ENCODE measurements at regions not wholly inside any gene's neighbourhood (a gene's known extent, or its start where the extent isn't known, plus 50 kb on each side); places are given as distances from the start of the nearest gene placed in this dataset.

DNA sequence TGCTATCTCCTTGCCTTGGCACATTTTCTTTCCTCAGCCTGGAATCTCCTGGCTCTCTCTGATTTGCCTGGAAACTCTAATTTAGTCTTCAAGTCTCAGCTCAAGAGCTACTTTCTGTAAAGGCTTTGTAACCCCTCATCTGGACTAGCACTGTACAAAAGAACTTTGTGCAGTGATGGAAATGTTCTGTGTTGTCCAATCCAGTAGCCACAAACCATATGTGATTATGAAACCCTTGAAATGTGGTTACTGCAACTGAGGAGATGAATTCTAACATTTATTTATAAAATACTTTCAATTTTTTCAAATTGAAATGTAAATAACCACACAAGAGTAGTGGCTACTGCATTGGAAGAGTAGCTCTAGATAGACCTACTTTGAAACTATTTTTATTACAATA lies 66.6 kb upstream of the HS3ST1 start:
- Mint-ChIP-seq H3K4me3 (ENCODE audit: unreplicated experiment) (no peak overlapping the region), H3K27ac (ENCODE audit: unreplicated experiment) (no peak overlapping the region), H3K27me3 (ENCODE audit: low read depth) (no peaks in the 10 kb centered on the region), H3K36me3 (ENCODE audit: low read depth) (no peaks in the 10 kb centered on the region), H3K9me3 (ENCODE audit: low read depth) (peaks cover 18% of the 10 kb centered on the region), H3K4me1 (ENCODE audit: low read depth) (peaks cover 4% of the 10 kb centered on the region)
- no peak for TF ChIP-seq CTCF (IDR thresholded peaks at IDR 0.05)
- no peak for DNase-seq (ENCODE audit: low spot score)

- H3K27ac Mint-ChIP-seq (ENCODE audit: unreplicated experiment): no peak overlapping the region
Measured at GRCh38 chr4:11494232-11494631, 65.5 kb upstream of the HS3ST1 start.

GRCh38 chr4:11489453-11490083 lies 60.9 kb upstream of the HS3ST1 start:
- no peak overlapping the region for H3K27ac Mint-ChIP-seq (ENCODE audit: unreplicated experiment)
- H3K4me1 Mint-ChIP-seq (ENCODE audit: low read depth): no peaks in the 10 kb centered on the region
- H3K36me3 Mint-ChIP-seq (ENCODE audit: low read depth): no peaks in the 10 kb centered on the region
- no peak for DNase-seq (ENCODE audit: low spot score)
- no peak overlapping the region for H3K4me3 Mint-ChIP-seq (ENCODE audit: unreplicated experiment)
- TF ChIP-seq CTCF (IDR thresholded peaks at IDR 0.05): no peak
- peaks cover 16% of the 10 kb centered on the region for H3K9me3 Mint-ChIP-seq (ENCODE audit: low read depth)
- H3K27me3 Mint-ChIP-seq (ENCODE audit: low read depth): no peaks in the 10 kb centered on the region

More at GRCh38 chr4:11494232-11494631, 65.5 kb upstream of the HS3ST1 start:
- TF ChIP-seq CTCF (IDR thresholded peaks at IDR 0.05): no peak
- H3K36me3 Mint-ChIP-seq (ENCODE audit: low read depth): no peaks in the 10 kb centered on the region
- no peak for DNase-seq (ENCODE audit: low spot score)
- peaks cover 4% of the 10 kb centered on the region for H3K4me1 Mint-ChIP-seq (ENCODE audit: low read depth)
- H3K27me3 Mint-ChIP-seq (ENCODE audit: low read depth): no peaks in the 10 kb centered on the region
- H3K9me3 Mint-ChIP-seq (ENCODE audit: low read depth): peaks cover 18% of the 10 kb centered on the region
- H3K4me3 Mint-ChIP-seq (ENCODE audit: unreplicated experiment): no peak overlapping the region

DNA sequence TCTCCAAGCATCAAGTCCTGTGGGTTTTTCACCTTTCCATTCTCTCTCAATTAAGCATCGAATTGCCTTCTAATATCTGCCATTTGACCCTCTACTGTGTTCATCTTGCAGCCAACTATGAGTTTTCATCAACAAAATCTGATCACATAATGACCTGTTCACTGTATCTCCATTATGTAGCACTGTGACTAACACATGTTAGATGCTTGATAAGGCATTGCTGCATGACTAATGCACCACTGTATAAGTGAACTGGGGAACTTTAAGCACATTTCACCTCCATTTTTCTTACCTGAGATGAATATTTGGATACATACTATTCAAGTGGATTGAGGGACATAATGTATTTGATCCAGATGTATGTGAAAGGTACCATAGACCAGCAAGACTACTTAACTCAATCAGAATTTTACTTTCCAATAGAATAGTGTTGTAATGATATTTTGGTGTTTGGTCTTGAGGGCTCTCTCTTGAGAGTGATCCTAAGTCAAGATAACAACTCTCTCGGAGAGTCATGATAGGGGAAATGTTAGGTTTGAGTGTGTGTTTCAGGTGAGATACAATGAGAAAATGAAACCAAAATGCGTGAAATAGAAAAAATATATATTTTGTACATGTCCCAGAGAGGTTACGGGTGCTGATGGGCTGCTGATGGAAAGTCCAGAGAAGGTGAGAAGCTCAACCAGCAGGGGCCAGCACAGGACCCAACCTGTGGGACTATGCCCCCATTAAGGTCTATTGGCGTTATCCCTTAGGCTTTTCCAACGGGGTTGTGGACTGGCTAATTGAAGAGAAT lies 60.2 kb upstream of the HS3ST1 start:
- no peaks in the 10 kb centered on the region for H3K4me1 Mint-ChIP-seq (ENCODE audit: low read depth)
- H3K27ac Mint-ChIP-seq (ENCODE audit: unreplicated experiment): no peak overlapping the region
- no peak overlapping the region for H3K4me3 Mint-ChIP-seq (ENCODE audit: unreplicated experiment)

More for the DNA sequence above, 60.2 kb upstream of the HS3ST1 start:
- Mint-ChIP-seq H3K36me3 (ENCODE audit: low read depth) (no peaks in the 10 kb centered on the region), H3K27me3 (ENCODE audit: low read depth) (no peaks in the 10 kb centered on the region), H3K9me3 (ENCODE audit: low read depth) (peaks cover 18% of the 10 kb centered on the region)
- TF ChIP-seq CTCF (IDR thresholded peaks at IDR 0.05): no peak
- DNase-seq (ENCODE audit: low spot score): no peak

Data from chondrocyte (in vitro differentiated cells).